PC-3 (cell line): ENCODE measurements at regions not wholly inside any gene's neighbourhood (a gene's known extent, or its start where the extent isn't known, plus 50 kb on each side); places are given as distances from the start of the nearest gene placed in this dataset.

Experiments used
- ATAC-seq: fragments of 200-7000 bp; cut with Tn5 transposase; 2 replicates; pipeline ENCODE4 v1.9.1; 2020; ENCODE audit warnings: mild to moderate bottlenecking, moderate library complexity
- BruUV-seq: library from RNA; stranded (reverse); fragments of 400-500 nt; replicated peaks from 2 replicates; lab custom pipeline; 2021; lab: Mats Ljungman, UMichigan
- CTCF ChIA-PET: fragments of 300-600 bp; sonication (Branson Sonifier 250); formaldehyde crosslinking; loops from one replicate; lab custom pipeline; 2022; ENCODE audit warnings: antibody characterized with exemption; lab: Charles Lee
- POLR2A ChIA-PET: fragments of 300-600 bp; sonication (Branson Sonifier 250); formaldehyde crosslinking; loops from one replicate; lab custom pipeline; 2022; ENCODE audit warnings: antibody characterized with exemption; ENCODE audit not compliant: unreplicated experiment; lab: Charles Lee
- DNase-seq: peaks from one replicate; pipeline ENCODE4 v3.0.0-alpha.2; 2015
- H2AFZ ChIP-seq: fragments of 300-600 bp; sonication (generic); 2 replicates; pipeline ENCODE4 v1.6.0; 2016; ENCODE audit warnings: antibody characterized with exemption, low read length
- H3F3A ChIP-seq: fragments of 300-600 bp; sonication (generic); one replicate; pipeline ENCODE4 v1.6.0; 2017; ENCODE audit warnings: antibody characterized with exemption, low read length, control low read depth, mild to moderate bottlenecking; ENCODE audit not compliant: unreplicated experiment
- H3K27ac ChIP-seq: fragments of 300-600 bp; sonication (generic); 2 replicates; pipeline ENCODE4 v1.5.1; 2016; ENCODE audit warnings: mild to moderate bottlenecking, low read length
- H3K27me3 ChIP-seq: fragments of 300-600 bp; sonication (generic); 2 replicates; pipeline ENCODE4 v1.6.1; 2016; ENCODE audit warnings: low read length, mixed read lengths
- H3K36me3 ChIP-seq: fragments of 300-600 bp; sonication (generic); 2 replicates; pipeline ENCODE4 v1.6.1; 2016; ENCODE audit warnings: low read depth, mixed run types, low read length, mixed read lengths
- H3K4me1 ChIP-seq: fragments of 300-600 bp; sonication (generic); 2 replicates; pipeline ENCODE4 v1.5.1; 2016; ENCODE audit warnings: low read length; ENCODE audit not compliant: insufficient read depth
- H3K4me2 ChIP-seq: fragments of 300-600 bp; sonication (generic); 2 replicates; pipeline ENCODE4 v1.6.0; 2016; ENCODE audit warnings: low read length
- H3K4me3 ChIP-seq: fragments of 300-600 bp; sonication (generic); 2 replicates; pipeline ENCODE4 v1.5.1; 2016; ENCODE audit warnings: mild to moderate bottlenecking, low read length, mixed read lengths
- H3K79me2 ChIP-seq: fragments of 300-600 bp; sonication (generic); 2 replicates; pipeline ENCODE4 v1.6.1; 2017; ENCODE audit warnings: low read length, mixed read lengths
- H3K9ac ChIP-seq: fragments of 300-600 bp; sonication (generic); 2 replicates; pipeline ENCODE4 v1.6.0; 2016; ENCODE audit warnings: mild to moderate bottlenecking, low read length
- H3K9me2 ChIP-seq: fragments of 300-600 bp; sonication (generic); replicated peaks from 2 replicates; pipeline ENCODE4 v1.6.1; 2016; ENCODE audit warnings: mixed run types, low read length, mixed read lengths
- H3K9me3 ChIP-seq: fragments of 300-600 bp; sonication (generic); 2 replicates; pipeline ENCODE4 v1.6.1; 2016; ENCODE audit warnings: low read length, mixed read lengths
- H4K20me1 ChIP-seq: fragments of 300-600 bp; sonication (generic); 2 replicates; pipeline ENCODE4 v1.6.1; 2016; ENCODE audit warnings: low read length, mixed read lengths
- CTCF ChIP-seq: fragments of 300-600 bp; sonication (generic); conservative IDR thresholded peaks from 2 replicates; pipeline ENCODE4 v1.5.1; 2017; ENCODE audit warnings: antibody characterized with exemption, low read depth, mild to moderate bottlenecking, low read length
- EZH2 ChIP-seq: fragments of 300-600 bp; sonication (generic); IDR thresholded peaks from one replicate; pipeline ENCODE4 v1.6.1; 2017; ENCODE audit warnings: antibody characterized with exemption, mild to moderate bottlenecking, low read length; ENCODE audit not compliant: unreplicated experiment
- EZH2phosphoT487 ChIP-seq: fragments of 300-600 bp; sonication (generic); IDR thresholded peaks from 2 replicates; pipeline ENCODE4 v1.6.1; 2018; ENCODE audit warnings: mild to moderate bottlenecking, antibody characterized with exemption, low read length, borderline replicate concordance
- intact Hi-C: fragments of 100-400 bp; cut with micrococcal nuclease; formaldehyde crosslinking; loops from 2 replicates; pipeline ENCODE4 v1.9.0; 2023

- CTCF ChIA-PET: no interaction called here
- no peaks in the 10 kb centered on the region for H3K79me2 ChIP-seq
- POLR2A ChIA-PET: no interaction called here
- H3K27ac ChIP-seq: no peak overlapping the region
- H3K9ac ChIP-seq: no peak overlapping the region
- no peak overlapping the region for H3K4me3 ChIP-seq
- intact Hi-C loops: no loop called here
- no peaks in the 10 kb centered on the region for H3F3A ChIP-seq
- 0 out of 2 replicates have a peak, but pooled peaks cover 6% of the 10 kb centered on the region for H3K9me3 ChIP-seq
- ATAC-seq (no peak), DNase-seq (no peak)
- H3K4me2 ChIP-seq: no peak overlapping the region
- H3K36me3 ChIP-seq: no peaks in the 10 kb centered on the region
- no peaks in the 10 kb centered on the region for H4K20me1 ChIP-seq
- BruUV-seq: no TSS peak
- H3K27me3 ChIP-seq: 0 out of 2 replicates have a peak, but pooled peaks cover 8% of the 10 kb centered on the region
- no peaks in the 10 kb centered on the region for H3K4me1 ChIP-seq
- H2AFZ ChIP-seq: no peak overlapping the region
- TF ChIP-seq EZH2 (no peak), CTCF (no peak), EZH2phosphoT487 (no peak)
- no peaks in the 10 kb centered on the region for H3K9me2 ChIP-seq
Observed at GRCh38 chr2:2931318-2932075, 446.1 kb downstream of the EIPR1 start.

GRCh38 chr2:2930841-2931240 lies 446.8 kb downstream of the EIPR1 start:
- no TSS peak for BruUV-seq
- H3K27ac ChIP-seq: no peak overlapping the region
- no peaks in the 10 kb centered on the region for H4K20me1 ChIP-seq
- H3K9ac ChIP-seq: no peak overlapping the region
- H3K27me3 ChIP-seq: 0 out of 2 replicates have a peak, but pooled peaks cover 8% of the 10 kb centered on the region
- CTCF ChIA-PET: no interaction called here
- H3K4me2 ChIP-seq: no peak overlapping the region
- DNase-seq: no peak
- no peaks in the 10 kb centered on the region for H3K79me2 ChIP-seq
- H3K36me3 ChIP-seq: no peaks in the 10 kb centered on the region
- no peaks in the 10 kb centered on the region for H3F3A ChIP-seq
- H3K4me3 ChIP-seq: no peak overlapping the region
- intact Hi-C loops: no loop called here
- POLR2A ChIA-PET: no interaction called here
- ATAC-seq: no peak
- no peaks in the 10 kb centered on the region for H3K9me2 ChIP-seq
- no peaks in the 10 kb centered on the region for H3K4me1 ChIP-seq
- no peak for TF ChIP-seq EZH2
- TF ChIP-seq EZH2phosphoT487: no peak
- TF ChIP-seq CTCF: no peak
- no peak overlapping the region for H2AFZ ChIP-seq
- H3K9me3 ChIP-seq: 0 out of 2 replicates have a peak, but pooled peaks cover 6% of the 10 kb centered on the region

GRCh38 chr2:2926858-2927175 lies 450.8 kb downstream of the EIPR1 start:
- DNase-seq (no peak), ATAC-seq (no peak)
- no peaks in the 10 kb centered on the region for H3K36me3 ChIP-seq
- H3K79me2 ChIP-seq: no peaks in the 10 kb centered on the region
- CTCF ChIA-PET: no interaction called here
- no TSS peak for BruUV-seq
- no peak overlapping the region for H3K4me3 ChIP-seq
- intact Hi-C loops: no loop called here
- POLR2A ChIA-PET: no interaction called here
- H3K9me3 ChIP-seq: 0 out of 2 replicates have a peak, but pooled peaks cover 6% of the 10 kb centered on the region
- H2AFZ ChIP-seq: no peak overlapping the region
- H4K20me1 ChIP-seq: no peaks in the 10 kb centered on the region
- H3K9ac ChIP-seq: no peak overlapping the region
- no peaks in the 10 kb centered on the region for H3K9me2 ChIP-seq
- peaks cover 2% of the 10 kb centered on the region; the same call in 1 of the 2 replicates for H3K27me3 ChIP-seq
- TF ChIP-seq CTCF (no peak), EZH2phosphoT487 (no peak), EZH2 (no peak)
- H3K4me1 ChIP-seq: no peaks in the 10 kb centered on the region
- no peaks in the 10 kb centered on the region for H3F3A ChIP-seq
- no peak overlapping the region for H3K27ac ChIP-seq
- H3K4me2 ChIP-seq: no peak overlapping the region
